ENCODE measurements at regions not wholly inside any gene's neighbourhood (a gene's known extent, or its start where the extent isn't known, plus 50 kb on each side); places are given as distances from the start of the nearest gene placed in this dataset.
"Not testable (repeated sequence)": the region's sequence is repeated elsewhere in the genome, so short reads cannot be mapped to it uniquely, and the experiment has no call there.

GRCh38 chr16:82298472-82298871, 128.4 kb upstream of the MPHOSPH6 start:
- DNase-seq (ENCODE audit: low read depth): no peak

- no peak for DNase-seq (ENCODE audit: low read depth)
These were observed 125.5 kb upstream of the MPHOSPH6 start for GRCh38 chr16:82295290-82296201.

DNA sequence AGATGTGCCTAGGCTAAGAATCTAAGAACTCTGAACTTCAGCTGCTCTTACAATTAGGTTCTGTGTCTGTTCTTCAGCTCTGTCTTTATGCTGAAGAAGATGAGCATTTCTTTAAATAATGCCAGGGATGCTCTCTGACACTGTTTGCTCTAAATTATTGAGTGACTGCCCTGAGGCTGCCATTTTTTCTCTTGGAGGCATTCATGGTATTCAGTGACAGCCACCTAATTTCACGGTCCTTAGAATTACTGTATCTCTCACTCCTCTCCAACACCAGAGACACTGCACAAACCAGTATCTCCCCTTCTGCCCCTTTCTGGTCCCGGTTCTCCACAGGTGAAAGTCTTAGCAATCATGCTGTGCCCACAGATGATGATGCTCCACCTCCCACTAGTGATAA, 123.6 kb upstream of the MPHOSPH6 start:
- no peak for DNase-seq (ENCODE audit: low read depth)

DNA sequence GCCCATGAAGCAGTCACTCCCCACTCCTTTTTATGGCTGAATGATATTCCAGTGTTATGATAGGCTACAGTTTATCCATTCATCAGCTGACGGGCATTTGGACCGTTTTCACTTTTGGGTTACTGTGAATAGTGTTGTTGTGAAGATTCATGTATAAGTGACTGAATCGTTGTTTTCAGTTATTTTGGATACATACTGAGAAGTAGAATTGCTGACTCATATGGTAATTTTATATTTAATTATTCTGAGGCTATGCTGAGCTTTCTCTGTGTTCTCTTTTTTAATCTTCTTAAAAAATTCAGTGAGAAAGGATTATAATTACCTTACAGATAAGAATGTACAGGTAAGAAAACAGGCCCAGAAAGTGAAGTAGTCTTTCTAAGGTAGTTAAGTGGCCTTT, 117.9 kb upstream of the MPHOSPH6 start:
- DNase-seq (ENCODE audit: low read depth): no peak

DNA sequence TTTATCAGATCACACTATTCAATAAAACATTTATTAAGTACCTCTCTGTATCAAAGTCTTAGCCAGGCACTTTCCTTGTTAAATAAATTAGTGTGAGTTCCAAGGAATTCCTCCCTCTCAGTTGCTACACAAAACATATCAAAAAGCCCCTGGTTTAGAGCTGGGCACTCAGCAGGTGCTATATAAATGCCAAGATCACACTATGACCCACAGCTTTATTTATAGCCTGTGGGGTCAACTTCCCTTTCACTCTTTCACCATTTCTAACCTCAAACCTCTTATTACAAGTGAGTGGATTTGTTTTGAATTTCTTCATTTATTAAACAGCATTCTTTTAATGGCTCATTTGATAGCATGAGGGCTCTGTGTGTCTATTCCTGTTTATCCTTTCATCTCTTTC, 112.6 kb upstream of the MPHOSPH6 start:
- DNase-seq (ENCODE audit: low read depth): no peak

- peak; percentile 0 for DNase-seq (ENCODE audit: low read depth)
These were observed 111.5 kb upstream of the MPHOSPH6 start for GRCh38 chr16:82281544-82281943.

GRCh38 chr16:82280867-82281266, 110.8 kb upstream of the MPHOSPH6 start:
- DNase-seq (ENCODE audit: low read depth): no peak

DNA sequence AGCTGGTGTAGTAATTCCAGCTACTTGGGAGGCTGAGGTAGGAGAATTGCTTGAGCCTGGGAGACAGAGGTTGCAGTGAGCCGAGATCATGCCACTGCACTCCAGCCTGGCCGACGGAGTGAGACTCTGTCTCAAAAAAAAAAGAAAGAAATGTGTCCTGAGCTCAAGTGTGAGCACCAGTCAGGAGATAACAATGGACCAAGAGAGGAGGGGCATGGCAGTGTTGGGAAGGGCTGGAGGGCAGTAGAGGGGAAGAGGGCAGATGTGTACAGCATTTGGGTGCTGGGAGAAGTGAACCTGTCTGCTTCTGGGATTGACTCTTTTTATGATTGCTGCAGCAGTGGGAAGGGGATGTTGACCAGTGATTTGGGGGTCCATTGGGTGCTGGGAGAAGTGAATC, 105.3 kb upstream of the MPHOSPH6 start:
- DNase-seq (ENCODE audit: low read depth): not testable (repeated sequence)

- DNase-seq (ENCODE audit: low read depth): no peak
These were observed 101.6 kb upstream of the MPHOSPH6 start for GRCh38 chr16:82271636-82272035.

DNA sequence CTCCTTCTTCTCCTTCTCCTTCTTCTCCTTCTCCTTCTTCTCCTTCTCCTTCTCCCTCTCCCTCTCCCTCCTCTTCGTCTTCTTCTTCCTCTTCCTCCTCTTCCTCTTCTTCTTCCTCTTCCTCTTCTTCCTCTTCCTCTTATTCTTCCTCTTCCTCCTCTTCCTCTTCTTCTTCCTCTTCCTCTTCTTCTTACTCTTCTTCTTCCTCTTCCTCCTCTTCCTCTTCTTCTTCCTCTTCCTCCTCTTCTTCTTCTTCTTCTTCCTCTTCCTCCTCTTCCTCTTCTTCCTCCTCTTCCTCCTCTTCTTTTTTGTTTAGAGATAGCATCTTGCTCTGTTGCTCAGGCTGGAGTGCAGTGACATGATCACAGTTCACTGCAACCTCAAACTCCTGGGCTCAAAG, 97.7 kb upstream of the MPHOSPH6 start:
- DNase-seq (ENCODE audit: low read depth): not testable (repeated sequence)

- no peak for DNase-seq (ENCODE audit: low read depth)
These were observed 95.8 kb upstream of the MPHOSPH6 start for GRCh38 chr16:82265809-82266208.

- DNase-seq (ENCODE audit: low read depth): no peak
These were observed 94.7 kb upstream of the MPHOSPH6 start for GRCh38 chr16:82264756-82265155.

DNA sequence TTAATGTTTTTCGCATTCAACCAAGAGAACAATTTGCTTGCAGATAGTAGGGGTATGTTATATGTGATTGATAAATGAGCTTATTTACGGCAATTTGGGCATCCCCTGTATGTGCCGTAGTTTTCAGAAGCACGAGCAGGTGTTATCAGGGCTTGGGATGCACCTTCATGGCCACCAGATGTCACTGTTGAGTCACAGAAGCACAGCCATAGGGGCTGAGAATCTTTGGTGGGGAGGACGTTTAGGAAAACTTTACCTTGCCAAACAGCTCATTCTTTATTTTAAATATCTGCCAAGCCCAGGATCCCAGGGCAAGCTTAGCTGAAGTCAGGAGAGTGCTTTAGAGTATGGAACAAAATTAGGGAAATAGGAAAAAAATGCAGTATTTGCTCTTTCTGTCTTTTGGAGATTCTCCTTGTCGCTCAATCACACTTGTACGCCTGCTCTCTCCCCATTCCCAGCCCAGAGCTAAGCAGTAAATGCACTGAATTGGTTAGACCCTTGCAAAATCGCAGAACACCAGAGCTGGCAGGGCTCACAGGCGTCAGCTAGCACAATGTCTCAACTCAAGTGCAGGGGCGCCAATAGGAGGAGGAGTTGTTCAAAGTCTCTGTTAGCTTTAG, 93.6 kb upstream of the MPHOSPH6 start:
- peak; percentile 31 for DNase-seq (ENCODE audit: low read depth)

GRCh38 chr16:82262244-82262643, 92.2 kb upstream of the MPHOSPH6 start:
- no peak for DNase-seq (ENCODE audit: low read depth)

GRCh38 chr16:82260212-82260795, 90.3 kb upstream of the MPHOSPH6 start:
- DNase-seq (ENCODE audit: low read depth): no peak

GRCh38 chr16:82259731-82260130, 89.7 kb upstream of the MPHOSPH6 start:
- DNase-seq (ENCODE audit: low read depth): no peak

DNA sequence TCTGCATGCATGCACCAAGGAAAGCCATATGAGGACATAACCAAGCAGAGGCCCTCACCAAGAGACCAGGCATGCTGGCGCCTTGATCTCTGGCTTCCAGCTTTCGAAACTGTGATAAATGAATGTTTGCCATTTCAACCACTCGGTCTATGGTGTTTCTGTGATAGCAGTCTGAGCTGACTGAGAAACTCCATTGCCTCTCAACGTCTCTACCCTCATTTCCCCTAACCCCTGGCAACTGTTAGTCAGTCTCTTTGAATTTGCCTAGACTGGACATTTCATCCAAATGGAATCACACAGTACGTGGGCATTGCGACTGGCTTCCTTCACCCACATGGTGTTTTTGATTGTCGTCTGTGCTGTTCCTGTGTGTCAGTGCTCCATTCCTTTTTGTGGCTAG, 88.0 kb upstream of the MPHOSPH6 start:
- DNase-seq (ENCODE audit: low read depth): no peak

DNA sequence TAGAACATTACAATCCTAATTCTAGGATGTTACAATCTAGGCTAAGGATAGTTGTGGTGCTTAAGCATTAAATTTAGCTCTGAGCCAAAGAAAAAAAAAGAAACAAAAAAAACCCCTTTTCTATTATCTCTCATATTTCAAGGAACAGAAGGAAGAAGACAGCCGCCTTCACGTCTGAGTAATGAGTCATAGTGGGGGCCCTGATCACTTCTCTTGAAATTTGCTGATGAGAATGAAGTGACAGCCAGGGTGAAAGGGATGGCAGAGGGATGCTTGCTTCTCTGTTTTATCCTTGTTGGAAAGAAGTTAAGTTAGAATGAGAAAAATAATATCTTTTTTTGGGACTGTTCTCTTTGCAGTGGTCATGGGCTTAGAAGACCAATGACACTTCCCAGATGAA, 82.6 kb upstream of the MPHOSPH6 start:
- no peak for DNase-seq (ENCODE audit: low read depth)

GRCh38 chr16:82248677-82249076, 78.7 kb upstream of the MPHOSPH6 start:
- no peak for DNase-seq (ENCODE audit: low read depth)

DNA sequence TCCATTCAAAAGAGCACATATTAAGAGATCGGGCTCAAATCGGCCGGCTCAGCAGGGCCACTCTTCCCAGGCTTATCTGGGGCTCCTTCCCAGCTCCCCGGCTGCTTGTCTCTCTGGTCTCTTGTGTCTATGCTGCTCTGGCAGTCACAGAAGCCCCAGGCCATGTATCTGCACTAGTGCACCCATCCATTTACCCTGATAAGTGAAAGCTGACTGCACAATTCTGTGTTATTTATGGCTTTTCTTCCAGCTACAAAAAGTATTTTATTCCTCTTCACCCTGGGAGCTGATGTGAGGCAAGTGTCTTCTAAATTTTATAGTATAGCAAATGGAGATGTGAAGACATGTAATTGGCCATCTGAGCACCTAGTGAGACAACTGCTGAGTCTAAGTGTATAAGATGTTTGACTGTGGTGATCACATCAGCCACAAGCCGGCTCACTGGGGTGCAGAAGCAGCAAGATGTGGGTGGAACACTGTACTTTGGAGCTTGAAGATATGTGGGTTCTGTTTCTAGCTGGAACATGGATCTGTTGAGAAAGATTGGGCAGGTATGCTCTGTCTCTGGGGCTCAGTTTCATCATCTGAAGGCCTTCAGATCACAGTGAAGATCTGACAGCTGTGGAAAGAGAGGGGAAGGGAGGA, 78.1 kb upstream of the MPHOSPH6 start:
- no peak for DNase-seq (ENCODE audit: low read depth)

GRCh38 chr16:82242201-82242600, 72.2 kb upstream of the MPHOSPH6 start:
- no peak for DNase-seq (ENCODE audit: low read depth)

DNA sequence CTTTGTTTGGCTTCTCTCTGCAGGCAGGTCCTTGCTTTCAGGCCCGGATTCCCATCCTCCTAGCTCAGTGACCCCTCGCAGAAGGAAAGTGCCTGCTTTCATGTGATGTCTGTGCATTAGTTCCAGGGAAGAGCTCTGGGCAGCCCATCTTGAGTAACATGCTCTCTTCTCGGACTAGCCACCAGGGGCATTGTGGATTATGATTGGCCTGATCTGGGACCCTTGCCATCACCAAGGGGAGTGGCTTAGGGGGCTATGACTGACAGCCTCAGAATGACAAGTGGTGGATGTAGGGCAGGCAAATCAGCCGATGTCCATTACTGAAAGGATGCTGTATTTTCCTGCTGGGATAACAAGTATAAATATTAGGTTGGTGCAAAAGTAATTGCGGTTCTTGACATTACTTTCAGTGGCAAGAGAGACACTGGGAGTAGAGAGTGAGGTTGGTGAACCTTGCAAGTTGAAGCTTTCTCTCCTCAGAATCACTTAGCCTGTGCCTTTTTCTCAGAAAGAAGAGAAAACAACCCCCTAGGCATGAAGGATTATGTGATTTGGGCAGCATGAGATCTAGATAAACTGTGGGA, 71.5 kb upstream of the MPHOSPH6 start:
- DNase-seq (ENCODE audit: low read depth): no peak
